ENCODE measurements at regions not wholly inside any gene's neighbourhood (a gene's known extent, or its start where the extent isn't known, plus 50 kb on each side); places are given as distances from the start of the nearest gene placed in this dataset.

DNA sequence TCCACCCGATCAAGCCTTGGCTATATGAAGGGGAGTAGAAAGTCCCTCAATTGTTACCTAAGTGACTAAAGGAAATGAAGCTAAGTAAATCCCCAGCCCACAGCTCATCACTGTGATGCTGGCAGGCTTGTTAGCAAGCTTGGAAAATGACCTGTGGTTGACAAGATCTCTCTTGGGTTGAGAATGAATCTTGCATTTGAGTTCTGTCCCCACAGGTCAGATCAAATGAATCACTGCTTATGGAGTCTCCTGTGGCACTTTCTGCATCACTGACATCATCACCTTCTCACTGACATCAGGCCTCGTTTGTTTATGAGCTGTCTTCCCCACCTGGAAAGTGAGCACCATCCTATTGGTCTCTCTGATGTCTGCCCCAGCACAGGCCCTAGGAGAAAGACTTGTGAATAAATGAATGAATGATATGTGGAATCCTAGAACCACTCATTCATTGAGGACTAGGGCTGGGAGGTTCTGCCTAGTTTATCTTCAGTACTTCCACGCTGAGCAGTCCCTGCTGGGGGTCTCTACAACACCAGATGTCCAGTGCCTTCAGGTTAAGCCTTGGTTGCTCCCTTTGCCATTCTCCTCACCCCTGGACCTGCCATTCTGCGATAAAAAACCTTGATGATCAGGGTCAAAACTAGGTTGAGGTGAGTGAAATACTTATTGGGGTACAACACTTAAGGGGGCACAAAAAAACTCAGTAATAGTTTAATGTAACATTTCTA is 318.4 kb upstream of the MOCS1 start:
- H3K27ac ChIP-seq (replicated peaks), result no peak overlapping the region
- no peak overlapping the region for H3K4me3 ChIP-seq (replicated peaks; ENCODE audit: insufficient read depth, low read length)
- H3K27me3 ChIP-seq (ENCODE audit: insufficient read depth, poor library complexity, severe bottlenecking), result no peaks in the 10 kb centered on the region
- DNase-seq (ENCODE audit: low read depth in 1 of 2, low spot score in 1 of 2), result no peak
- no peak for TF ChIP-seq POLR2AphosphoS5 (IDR thresholded peaks at IDR 0.05; ENCODE audit: low read depth)
- TF ChIP-seq GABPA (IDR thresholded peaks at IDR 0.05; ENCODE audit: low read depth), result no peak
- TF ChIP-seq, protein P1, sequence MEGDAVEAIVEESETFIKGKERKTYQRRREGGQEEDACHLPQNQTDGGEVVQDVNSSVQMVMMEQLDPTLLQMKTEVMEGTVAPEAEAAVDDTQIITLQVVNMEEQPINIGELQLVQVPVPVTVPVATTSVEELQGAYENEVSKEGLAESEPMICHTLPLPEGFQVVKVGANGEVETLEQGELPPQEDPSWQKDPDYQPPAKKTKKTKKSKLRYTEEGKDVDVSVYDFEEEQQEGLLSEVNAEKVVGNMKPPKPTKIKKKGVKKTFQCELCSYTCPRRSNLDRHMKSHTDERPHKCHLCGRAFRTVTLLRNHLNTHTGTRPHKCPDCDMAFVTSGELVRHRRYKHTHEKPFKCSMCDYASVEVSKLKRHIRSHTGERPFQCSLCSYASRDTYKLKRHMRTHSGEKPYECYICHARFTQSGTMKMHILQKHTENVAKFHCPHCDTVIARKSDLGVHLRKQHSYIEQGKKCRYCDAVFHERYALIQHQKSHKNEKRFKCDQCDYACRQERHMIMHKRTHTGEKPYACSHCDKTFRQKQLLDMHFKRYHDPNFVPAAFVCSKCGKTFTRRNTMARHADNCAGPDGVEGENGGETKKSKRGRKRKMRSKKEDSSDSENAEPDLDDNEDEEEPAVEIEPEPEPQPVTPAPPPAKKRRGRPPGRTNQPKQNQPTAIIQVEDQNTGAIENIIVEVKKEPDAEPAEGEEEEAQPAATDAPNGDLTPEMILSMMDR (IDR thresholded peaks at IDR 0.05; ENCODE audit: insufficient read depth, low read length), result no peak
- TF ChIP-seq, protein P2, sequence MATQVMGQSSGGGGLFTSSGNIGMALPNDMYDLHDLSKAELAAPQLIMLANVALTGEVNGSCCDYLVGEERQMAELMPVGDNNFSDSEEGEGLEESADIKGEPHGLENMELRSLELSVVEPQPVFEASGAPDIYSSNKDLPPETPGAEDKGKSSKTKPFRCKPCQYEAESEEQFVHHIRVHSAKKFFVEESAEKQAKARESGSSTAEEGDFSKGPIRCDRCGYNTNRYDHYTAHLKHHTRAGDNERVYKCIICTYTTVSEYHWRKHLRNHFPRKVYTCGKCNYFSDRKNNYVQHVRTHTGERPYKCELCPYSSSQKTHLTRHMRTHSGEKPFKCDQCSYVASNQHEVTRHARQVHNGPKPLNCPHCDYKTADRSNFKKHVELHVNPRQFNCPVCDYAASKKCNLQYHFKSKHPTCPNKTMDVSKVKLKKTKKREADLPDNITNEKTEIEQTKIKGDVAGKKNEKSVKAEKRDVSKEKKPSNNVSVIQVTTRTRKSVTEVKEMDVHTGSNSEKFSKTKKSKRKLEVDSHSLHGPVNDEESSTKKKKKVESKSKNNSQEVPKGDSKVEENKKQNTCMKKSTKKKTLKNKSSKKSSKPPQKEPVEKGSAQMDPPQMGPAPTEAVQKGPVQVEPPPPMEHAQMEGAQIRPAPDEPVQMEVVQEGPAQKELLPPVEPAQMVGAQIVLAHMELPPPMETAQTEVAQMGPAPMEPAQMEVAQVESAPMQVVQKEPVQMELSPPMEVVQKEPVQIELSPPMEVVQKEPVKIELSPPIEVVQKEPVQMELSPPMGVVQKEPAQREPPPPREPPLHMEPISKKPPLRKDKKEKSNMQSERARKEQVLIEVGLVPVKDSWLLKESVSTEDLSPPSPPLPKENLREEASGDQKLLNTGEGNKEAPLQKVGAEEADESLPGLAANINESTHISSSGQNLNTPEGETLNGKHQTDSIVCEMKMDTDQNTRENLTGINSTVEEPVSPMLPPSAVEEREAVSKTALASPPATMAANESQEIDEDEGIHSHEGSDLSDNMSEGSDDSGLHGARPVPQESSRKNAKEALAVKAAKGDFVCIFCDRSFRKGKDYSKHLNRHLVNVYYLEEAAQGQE (IDR thresholded peaks at IDR 0.05; ENCODE audit: insufficient replicate concordance, low read depth), result no peak
- TF ChIP-seq SPI1 (IDR thresholded peaks at IDR 0.05; ENCODE audit: borderline replicate concordance, low read depth), result no peak

DNA sequence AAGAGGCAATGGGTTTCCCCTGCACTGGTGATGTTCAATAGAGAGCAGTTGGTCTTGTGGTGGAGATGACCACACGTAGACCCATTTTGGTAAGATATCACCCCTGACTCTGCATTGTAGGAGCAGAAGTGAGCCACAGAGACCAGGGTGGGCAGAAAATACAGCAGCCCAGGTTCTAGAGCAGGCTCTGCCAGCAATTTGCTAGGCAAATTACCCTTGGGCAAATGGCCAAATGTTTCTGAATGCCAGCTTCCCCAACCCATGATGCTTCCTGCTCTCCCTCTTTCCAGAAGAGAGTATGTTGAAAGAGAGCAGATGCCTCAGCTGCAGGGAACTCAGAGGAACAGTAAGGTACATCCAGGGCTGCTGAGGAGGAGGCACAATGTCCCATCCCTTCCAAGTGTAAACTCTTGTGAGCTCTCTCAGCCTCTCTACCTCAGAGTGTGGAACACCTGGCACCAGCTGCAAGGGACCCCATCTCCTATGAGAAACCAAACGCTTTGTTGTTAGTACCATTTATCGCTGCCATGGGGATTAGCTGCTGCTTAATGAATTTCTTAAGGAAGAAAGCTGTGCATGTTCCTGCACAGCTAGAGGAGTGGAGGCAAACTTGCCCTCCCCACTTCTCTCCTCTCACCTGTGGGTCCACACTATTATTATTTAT is 317.5 kb upstream of the MOCS1 start:
- no peaks in the 10 kb centered on the region for H3K27me3 ChIP-seq (ENCODE audit: insufficient read depth, poor library complexity, severe bottlenecking)
- no peak overlapping the region for H3K27ac ChIP-seq (replicated peaks)
- TF ChIP-seq, protein P2 (IDR thresholded peaks at IDR 0.05; ENCODE audit: insufficient replicate concordance, low read depth), result no peak
- TF ChIP-seq GABPA (IDR thresholded peaks at IDR 0.05; ENCODE audit: low read depth), result no peak
- TF ChIP-seq, protein P1 (IDR thresholded peaks at IDR 0.05; ENCODE audit: insufficient read depth, low read length), result no peak
- TF ChIP-seq POLR2AphosphoS5 (IDR thresholded peaks at IDR 0.05; ENCODE audit: low read depth), result no peak
- no peak for TF ChIP-seq SPI1 (IDR thresholded peaks at IDR 0.05; ENCODE audit: borderline replicate concordance, low read depth)
- H3K4me3 ChIP-seq (replicated peaks; ENCODE audit: insufficient read depth, low read length), result no peak overlapping the region
- no peak for DNase-seq (ENCODE audit: low read depth in 1 of 2, low spot score in 1 of 2)

DNA sequence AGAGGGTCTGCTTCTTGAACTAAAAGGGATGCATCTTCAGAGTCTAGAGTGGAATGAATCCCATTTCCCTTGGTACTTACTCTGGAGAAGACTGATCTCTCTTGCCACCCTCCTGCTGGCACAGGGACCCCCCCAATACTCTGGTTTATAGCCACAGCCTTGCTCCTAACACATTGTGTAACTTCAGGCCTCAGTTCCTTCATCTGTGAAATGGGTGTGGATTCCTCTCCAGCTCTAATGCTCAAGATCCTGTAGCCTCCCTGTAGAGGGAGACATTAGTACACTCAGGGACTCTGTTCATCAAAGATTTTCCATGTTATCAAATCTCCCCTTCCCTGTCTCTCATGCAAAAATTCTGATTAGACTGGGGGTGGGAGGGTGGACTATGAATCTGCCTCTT is 315.7 kb upstream of the MOCS1 start:
- DNase-seq (ENCODE audit: low read depth in 1 of 2, low spot score in 1 of 2), result no peak
- Histone ChIP-seq H3K27me3 (ENCODE audit: insufficient read depth, poor library complexity, severe bottlenecking) (no peaks in the 10 kb centered on the region), H3K4me3 (replicated peaks; ENCODE audit: insufficient read depth, low read length) (no peak overlapping the region), H3K27ac (replicated peaks) (no peak overlapping the region)
- TF ChIP-seq GABPA (IDR thresholded peaks at IDR 0.05; ENCODE audit: low read depth) (no peak), SPI1 (IDR thresholded peaks at IDR 0.05; ENCODE audit: borderline replicate concordance, low read depth) (no peak), POLR2AphosphoS5 (IDR thresholded peaks at IDR 0.05; ENCODE audit: low read depth) (no peak)
- TF ChIP-seq, protein P1 (IDR thresholded peaks at IDR 0.05; ENCODE audit: insufficient read depth, low read length), result no peak
- TF ChIP-seq, protein P2 (IDR thresholded peaks at IDR 0.05; ENCODE audit: insufficient replicate concordance, low read depth), result no peak

All from HL-60 (cell line).